ENCODE measurements at regions not wholly inside any gene's neighbourhood (a gene's known extent, or its start where the extent isn't known, plus 50 kb on each side); places are given as distances from the start of the nearest gene placed in this dataset.
"Not testable (repeated sequence)": the region's sequence is repeated elsewhere in the genome, so short reads cannot be mapped to it uniquely, and the experiment has no call there.

- H3K4me3 ChIP-seq (ENCODE audit: low read depth, low read length): no peak overlapping the region
- DNase-seq (ENCODE audit: low read depth): no peak
- no peak for TF ChIP-seq CTCF (IDR thresholded peaks at IDR 0.05; ENCODE audit: control insufficient read depth, extremely low read depth, insufficient read depth)
Observed at GRCh38 chr11:71165771-71166170, 86.6 kb downstream of the SHANK2 start.

GRCh38 chr11:71164621-71165020 lies 87.8 kb downstream of the SHANK2 start:
- no peak for DNase-seq (ENCODE audit: low read depth)
- no peak for TF ChIP-seq CTCF (IDR thresholded peaks at IDR 0.05; ENCODE audit: control insufficient read depth, extremely low read depth, insufficient read depth)
- no peak overlapping the region for H3K4me3 ChIP-seq (ENCODE audit: low read depth, low read length)

GRCh38 chr11:71164186-71164585 lies 88.2 kb downstream of the SHANK2 start:
- no peak overlapping the region for H3K4me3 ChIP-seq (ENCODE audit: low read depth, low read length)
- TF ChIP-seq CTCF (IDR thresholded peaks at IDR 0.05; ENCODE audit: control insufficient read depth, extremely low read depth, insufficient read depth): no peak
- no peak for DNase-seq (ENCODE audit: low read depth)

GRCh38 chr11:71163371-71163770 lies 89.0 kb downstream of the SHANK2 start:
- H3K4me3 ChIP-seq (ENCODE audit: low read depth, low read length): no peak overlapping the region
- no peak for TF ChIP-seq CTCF (IDR thresholded peaks at IDR 0.05; ENCODE audit: control insufficient read depth, extremely low read depth, insufficient read depth)
- DNase-seq (ENCODE audit: low read depth): no peak

- no peak for DNase-seq (ENCODE audit: low read depth)
- no peak for TF ChIP-seq CTCF (IDR thresholded peaks at IDR 0.05; ENCODE audit: control insufficient read depth, extremely low read depth, insufficient read depth)
- H3K4me3 ChIP-seq (ENCODE audit: low read depth, low read length): no peak overlapping the region
Observed at GRCh38 chr11:71158936-71159335, 93.4 kb downstream of the SHANK2 start.

GRCh38 chr11:71157676-71158075 lies 94.7 kb downstream of the SHANK2 start:
- DNase-seq (ENCODE audit: low read depth); H3K4me3 ChIP-seq (ENCODE audit: low read depth, low read length): not testable (repeated sequence)

- DNase-seq (ENCODE audit: low read depth): no peak
- no peak for TF ChIP-seq CTCF (IDR thresholded peaks at IDR 0.05; ENCODE audit: control insufficient read depth, extremely low read depth, insufficient read depth)
- H3K4me3 ChIP-seq (ENCODE audit: low read depth, low read length): no peak overlapping the region
Observed at GRCh38 chr11:71156301-71156700, 96.1 kb downstream of the SHANK2 start.

- DNase-seq (ENCODE audit: low read depth): no peak
- TF ChIP-seq CTCF (IDR thresholded peaks at IDR 0.05; ENCODE audit: control insufficient read depth, extremely low read depth, insufficient read depth): no peak
- H3K4me3 ChIP-seq (ENCODE audit: low read depth, low read length): no peak overlapping the region
Observed at GRCh38 chr11:71155846-71156245, 96.5 kb downstream of the SHANK2 start.
